ENCODE measurements at regions not wholly inside any gene's neighbourhood (a gene's known extent, or its start where the extent isn't known, plus 50 kb on each side); places are given as distances from the start of the nearest gene placed in this dataset.

DNA sequence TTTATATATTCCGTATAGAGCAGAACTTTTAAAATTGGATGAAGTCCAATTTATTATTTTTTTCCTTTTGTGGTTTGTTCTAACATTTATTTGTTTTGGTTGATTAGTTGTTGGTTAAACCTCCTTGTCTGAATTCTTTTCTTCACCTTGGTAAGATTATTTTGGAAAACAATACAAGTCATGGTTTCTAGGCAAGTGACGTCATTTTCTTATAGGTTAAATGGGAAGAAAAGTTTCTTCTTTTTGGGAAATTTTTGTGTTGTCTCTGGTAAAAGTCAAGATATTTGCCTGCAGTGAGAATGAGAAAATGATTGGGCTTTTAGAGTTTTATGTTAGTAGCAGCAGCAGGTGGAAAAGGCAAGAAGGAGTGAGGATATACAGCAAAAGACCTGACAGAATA is 197.9 kb downstream of the OTOR start:
- no peak for DNase-seq (ENCODE audit: low read depth)

DNA sequence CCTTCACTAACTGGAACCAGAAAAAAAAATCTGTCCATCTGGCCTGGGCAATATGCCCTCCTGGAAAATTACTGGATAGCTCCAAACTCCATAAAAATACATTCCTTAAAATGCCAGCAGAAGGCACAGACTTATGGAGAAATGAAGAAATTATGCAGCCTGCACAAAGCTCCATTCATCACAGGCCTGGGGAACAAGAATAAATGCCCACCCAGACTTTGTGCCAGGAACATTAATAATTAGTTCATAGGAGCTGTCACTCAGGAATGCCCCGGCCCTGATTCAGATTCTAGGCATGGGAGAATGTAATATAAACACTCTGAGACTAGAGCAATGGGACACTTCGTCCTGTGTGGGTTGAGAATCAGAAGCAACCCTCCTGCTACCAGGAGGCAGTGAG is 199.3 kb downstream of the OTOR start:
- no peak for DNase-seq (ENCODE audit: low read depth)

DNA sequence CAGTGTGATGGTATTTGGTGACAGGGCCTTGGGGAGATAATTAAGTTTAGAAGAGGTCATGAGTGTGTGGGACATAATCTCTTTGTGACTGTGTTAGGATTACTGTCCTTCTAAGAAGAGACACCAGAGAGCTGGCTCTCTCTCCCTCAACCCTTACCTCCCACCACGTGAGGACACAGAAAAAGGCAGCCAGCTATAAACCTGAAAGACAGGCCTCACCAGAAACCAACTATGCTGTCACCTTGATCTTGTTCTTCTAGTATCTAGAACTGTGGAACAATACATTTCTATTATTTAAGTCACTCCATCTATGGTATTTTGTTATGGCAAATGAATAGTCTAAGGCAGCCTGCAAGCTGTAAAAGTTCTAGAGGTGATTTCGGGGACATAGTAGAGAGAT is 203.7 kb downstream of the OTOR start:
- DNase-seq (ENCODE audit: low read depth): no peak

DNA sequence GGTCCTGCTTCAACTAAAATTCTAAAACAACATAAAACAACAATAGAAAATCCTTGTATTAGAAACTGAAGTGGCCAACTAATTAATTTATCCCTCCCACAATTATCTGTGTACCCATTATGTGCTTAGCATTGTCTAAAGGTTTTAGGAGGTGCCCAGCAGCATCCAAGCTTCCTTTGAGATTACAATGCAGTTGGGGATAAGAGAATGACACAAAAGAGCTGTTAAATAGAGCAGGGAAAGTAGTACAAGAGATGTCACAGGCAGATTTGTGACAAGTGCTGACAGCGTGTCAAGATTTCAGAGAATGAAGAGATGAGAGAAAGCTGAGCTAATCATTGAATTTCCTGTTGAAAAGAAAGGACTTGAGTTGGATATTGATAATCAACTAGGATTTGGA is 204.8 kb downstream of the OTOR start:
- no peak for DNase-seq (ENCODE audit: low read depth)

DNA sequence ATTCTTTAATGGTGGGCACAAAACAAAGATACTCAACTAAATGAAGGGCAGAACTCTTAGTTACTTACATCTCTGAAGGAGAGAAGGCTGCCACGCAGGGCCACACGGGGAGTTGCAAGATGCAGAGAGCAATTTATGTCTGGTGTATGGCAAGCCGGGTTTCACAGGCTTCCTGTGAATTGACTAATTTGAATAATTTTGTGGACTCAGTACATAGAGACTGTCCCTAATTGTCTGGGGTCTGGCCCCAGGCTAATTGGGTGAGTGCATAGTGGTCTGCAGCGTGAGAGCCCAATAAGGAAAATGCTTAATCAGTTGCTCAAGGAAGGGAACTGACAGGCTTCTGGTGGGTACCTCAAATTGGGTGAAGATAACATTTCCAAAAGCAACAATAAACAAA is 205.7 kb downstream of the OTOR start:
- no peak for DNase-seq (ENCODE audit: low read depth)

DNA sequence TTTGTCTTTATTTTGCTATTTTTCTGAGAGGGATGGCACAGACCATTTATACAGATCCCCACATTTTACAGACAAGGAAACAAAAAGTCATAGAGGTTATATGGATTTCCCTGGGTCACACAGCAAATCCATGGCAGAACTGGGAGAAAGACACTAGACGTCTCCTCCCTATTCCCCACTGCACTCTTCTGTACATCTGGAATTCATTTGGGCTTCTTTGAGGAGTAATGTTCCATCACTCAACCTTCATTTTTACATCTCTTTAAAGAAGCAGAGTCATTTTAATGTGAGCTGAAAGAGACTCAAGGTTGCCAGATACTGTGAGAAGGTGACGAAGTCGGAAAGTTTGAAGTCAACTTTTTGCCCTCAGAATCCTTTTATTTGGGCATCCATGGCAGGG is 207.3 kb downstream of the OTOR start:
- no peak for DNase-seq (ENCODE audit: low read depth)

DNA sequence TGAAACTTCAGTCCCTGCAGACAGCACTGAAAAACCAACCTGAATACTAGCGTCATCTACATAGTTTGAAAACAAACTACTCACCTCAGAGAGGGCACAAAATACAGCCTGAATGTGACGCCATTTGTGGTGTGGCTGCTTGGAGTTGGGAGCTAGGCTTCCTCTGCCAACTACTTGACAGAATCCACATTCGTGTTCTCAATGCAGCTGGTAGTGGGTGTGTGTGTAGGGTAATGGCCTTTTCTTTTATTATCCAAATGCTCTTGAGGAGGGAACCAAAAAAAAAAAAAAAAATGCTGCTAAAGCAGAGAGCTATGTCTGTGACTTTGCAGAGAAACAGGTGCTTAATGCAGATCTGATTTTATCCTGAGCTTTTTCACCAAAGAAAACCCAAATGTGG is 207.8 kb downstream of the OTOR start:
- DNase-seq (ENCODE audit: low read depth): no peak

DNA sequence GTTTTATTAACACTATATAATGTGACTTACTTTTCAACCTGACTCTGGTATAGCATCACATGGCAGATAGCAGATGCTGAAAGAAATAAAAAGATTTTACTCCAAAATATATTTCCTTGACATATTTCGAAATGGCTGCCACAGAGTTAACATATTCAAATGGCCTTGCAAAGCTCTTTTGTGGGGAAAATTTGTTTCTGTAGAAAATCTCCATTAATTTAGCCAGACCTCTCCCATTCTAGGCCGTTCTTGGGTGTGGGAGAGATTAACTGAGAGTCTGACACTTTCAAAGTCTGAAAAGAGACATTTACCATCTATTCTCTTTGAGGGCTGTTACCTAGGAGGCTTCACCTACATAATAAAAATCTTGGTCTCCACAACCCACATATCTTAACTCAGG is 217.2 kb downstream of the OTOR start:
- no peak for DNase-seq (ENCODE audit: low read depth)

DNA sequence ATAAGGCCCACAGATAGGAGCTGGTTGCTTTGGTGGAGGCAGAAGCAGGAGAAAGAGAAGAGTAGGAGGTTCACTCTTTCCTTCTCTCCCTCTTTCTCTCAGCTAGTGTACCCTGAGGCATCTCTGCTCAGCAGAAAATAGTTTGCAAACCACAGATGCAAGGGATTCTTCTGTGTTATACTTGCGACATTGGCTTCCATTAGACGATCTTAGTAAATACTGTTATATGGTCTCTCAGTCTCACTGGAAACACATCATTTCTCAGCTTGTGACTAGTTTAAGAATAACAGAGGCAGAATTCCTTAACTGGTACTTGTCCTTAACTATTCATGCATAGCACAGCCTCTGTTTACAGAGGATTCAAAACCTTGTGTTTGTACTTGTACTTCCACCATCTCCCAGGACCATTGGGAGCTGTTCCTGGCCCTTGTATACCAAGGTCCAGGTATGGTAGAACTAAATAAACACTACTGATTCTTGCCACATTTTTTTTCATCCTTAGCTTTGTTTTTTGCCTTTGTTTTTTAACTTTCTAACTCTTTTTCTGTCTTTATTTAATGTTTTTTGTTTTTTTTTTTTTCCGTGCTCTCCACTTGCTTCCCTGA is 218.2 kb downstream of the OTOR start:
- no peak for DNase-seq (ENCODE audit: low read depth)

DNA sequence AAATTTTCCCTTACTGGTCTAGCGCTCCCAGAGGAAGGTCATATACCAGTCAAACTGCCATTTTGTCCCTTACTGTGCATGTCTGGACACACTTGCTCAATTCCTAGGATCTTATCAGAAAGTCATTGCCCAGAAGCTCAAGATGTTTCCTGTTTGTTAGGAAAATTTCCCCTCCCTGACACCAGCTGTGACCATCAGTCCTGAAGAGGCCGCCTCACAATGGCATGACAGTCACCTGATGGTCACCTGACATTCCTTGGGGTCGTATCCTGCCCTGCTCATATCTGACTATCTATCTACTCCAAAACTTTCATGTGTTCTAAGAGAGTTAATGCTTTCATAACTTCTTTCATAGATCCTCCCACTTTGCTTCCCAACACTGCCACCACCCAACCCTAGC is 219.9 kb downstream of the OTOR start:
- peak; percentile 48 for DNase-seq (ENCODE audit: low read depth)

DNA sequence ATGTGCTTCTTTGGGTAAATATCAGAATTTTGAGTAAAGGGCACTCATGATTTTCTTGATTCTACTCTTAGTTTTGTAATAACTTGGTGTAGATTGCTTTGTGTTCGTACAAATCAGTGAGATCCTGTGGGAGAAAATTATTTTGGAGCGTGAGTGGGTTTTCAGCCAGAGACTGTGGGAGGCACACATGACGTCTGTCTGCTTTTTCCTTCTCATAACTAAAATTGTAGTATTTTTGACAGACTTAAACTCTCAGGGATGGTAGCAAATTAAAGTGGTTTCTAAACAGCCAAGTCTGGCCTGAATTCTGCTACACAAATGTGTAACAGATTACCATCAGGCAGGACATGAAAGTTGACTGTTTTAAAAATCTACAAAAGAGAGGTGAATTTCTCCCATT is 222.6 kb downstream of the OTOR start:
- no peak for DNase-seq (ENCODE audit: low read depth)

DNA sequence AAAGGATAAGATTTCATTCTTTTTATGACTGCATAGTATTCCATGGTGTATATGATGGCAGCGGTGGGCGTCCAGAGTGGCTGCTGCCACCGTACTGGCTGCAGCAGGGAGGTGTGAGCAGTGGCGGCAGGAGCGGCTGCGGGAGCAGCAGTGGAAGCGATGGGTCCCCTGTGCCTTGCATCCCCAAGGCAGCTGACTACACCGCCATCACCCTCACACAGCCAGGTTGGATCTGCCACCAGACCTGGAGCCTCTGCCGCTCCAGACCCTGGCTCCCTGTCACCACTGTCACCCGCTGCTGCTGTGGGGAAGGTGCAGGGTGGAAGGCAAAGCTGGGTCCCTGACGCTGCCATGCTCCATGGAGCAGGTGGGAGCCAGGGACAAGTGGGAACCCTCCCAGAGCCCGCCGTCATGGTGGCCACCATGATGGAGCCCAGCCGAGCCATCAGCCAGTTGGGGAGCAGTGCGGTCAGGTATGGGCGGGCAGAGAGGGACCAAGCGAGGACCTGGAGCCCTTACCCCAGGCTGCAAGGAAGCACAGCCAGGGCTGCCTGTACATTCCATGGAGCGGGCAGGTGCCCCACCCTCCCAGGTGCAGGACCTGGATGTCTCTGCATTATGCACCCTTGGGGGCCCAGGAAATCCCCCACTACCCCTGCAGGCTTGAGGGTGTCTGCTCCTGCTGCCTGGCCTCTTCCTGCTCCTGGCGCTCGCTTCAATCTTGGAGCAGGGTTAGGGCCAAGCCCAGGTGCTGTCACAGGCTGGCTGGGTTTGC is 226.1 kb downstream of the OTOR start:
- no peak for DNase-seq (ENCODE audit: low read depth)

DNA sequence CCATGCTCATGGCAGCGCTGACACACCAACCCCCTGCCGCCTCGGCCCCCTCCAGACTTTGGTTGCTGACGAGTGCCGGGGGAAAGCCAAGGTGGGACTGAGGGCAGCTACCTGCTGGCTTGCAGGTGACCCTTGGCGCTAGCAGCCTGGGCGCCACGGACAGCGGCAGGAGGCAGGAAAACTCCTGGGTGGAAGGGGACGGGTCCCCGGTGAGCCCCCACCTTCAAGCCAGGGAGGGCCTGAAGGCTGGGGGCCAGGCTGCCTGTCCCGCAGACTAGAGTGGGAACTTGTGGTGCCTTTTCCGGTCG is 226.7 kb downstream of the OTOR start:
- no peak for DNase-seq (ENCODE audit: low read depth)

DNA sequence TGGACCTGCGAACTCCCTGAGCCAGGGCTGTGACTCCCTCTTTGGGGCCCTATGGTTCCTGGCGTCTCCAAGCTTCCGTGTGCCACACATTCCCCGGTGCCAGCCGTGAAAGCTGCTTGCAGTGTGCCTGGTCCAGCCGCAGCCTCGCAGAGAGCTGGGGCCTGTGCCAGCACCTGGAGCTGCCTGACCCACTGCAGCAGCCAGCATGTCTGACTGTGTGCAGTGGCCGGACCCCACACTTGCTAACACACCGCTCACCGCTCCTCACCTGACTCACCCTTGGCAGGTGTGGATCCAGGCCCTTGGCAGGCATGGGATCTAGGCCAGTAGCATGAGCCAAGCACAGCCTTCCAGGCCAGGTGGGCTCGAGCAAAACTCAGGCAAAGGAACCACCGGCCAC is 227.5 kb downstream of the OTOR start:
- DNase-seq (ENCODE audit: low read depth): no peak

DNA sequence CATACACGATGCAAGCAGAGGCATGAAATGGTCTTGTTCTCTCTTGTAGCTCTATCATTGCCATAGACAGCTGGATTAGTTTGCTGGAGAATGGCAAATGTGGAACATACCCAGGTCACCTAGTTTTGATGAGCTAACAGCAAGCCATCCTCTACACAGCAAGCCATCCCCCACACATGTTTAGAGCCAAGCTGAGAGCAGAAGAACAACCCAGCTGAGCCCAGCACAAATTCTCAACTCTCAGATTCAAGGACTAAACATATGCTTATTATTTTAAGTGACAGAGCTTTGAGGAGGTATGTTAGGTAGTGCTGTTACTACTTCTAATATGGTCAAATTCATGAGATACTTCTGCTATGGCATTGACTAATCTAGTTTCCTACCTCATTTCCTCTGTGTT is 230.3 kb downstream of the OTOR start:
- no peak for DNase-seq (ENCODE audit: low read depth)

DNA sequence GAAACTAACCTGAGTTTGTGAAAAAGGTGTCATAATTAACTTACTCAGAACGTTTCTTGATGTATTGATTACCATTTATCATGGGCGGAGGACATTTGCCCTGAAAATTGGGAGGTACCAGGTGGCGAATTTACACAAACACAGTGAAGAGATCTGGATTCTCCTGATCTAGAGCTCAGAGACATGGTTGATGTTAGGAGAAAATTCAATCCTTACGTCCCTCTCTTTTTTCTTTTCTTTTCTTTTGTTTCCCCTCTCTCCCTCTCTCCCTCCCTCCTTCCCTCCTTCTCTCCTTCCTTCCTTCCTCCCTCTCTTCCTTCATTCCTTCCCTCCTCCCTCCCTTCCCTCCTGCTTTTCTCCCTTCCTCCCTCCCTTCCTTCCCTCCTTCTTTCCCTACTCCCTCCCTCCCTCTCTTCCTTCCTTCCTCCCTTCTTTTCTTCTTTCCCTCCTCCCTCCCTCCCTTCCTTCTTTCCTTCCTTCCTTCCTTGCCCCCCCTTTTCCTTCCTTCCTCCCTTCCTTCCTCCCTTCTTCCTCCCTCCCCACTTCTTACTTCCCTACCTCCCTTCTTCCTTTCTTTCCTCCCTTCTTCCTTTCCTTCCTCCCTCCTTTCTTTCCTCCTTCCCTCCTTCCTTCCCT is 234.1 kb downstream of the OTOR start:
- no peak for DNase-seq (ENCODE audit: low read depth)

DNA sequence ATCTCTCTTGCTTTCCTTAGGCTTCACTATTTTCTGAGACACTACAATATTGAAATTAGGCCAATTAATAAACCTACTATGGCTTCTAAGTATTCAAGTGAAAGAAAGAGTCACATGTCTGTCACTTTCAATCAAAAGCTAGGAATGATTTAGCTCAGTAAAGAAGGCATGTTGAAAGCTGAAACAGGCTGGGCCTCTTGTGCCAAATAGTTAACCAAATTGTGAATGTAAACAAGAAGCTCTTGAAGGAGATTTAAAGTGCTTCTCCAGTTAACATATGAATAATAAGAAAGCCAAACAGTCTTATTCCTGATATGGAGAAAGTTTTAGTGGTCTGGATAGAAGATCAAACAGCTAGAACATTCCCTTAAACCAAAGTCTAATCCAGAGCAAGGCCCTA is 236.3 kb downstream of the OTOR start:
- DNase-seq (ENCODE audit: low read depth): no peak

DNA sequence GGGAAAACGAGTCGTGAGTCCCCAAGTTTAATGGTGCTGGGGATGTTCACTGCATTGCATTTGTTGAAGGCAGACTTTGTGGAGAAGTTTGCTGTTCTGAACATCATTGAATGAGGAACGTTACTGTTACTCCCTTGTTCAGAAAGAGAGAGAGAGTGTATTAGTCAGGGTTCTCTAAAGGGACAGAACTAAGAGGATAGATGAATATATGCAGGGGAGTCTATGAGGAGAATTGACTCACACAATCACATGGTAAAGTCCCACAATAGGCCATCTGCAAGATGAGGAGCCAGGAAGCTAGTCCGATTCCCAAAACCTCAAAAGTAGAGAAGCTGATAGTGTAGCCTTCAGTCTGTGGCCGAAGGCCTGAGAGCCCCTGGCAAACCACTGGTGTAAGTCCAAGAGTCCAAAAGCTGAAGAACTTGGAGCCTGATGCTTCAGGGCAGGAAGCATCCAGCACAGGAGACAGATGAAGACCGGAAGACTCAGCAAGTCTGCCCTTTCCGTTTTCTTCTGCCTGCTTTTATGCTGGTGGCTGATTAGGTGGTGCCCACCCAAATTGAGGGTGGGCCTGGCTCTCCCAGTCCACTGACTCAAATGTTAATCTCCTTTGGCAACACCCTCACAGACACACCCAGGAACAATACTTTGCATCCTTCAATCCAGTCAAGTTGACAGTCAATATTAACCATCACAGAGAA is 223.5 kb upstream of the PCSK2 start:
- DNase-seq (ENCODE audit: low read depth): no peak

DNA sequence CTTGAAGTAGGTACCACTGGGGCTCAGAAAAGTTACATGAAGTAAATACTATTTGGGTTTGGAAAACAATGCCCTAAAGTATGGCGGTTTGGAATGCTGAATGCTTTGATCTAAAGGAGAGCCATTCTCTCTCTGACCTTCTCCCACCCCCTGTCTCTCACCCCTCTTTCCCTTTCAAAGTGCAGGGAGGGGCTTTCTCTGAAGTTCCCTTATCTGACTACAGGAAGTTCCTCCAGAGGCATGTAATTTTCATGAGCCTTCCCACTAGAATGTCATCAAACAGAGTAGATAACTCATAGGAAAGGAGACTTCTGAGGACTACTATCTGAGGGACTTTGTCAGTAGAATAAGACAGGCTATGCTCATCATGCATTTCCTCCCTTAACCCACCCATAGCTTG is 216.7 kb upstream of the PCSK2 start:
- DNase-seq (ENCODE audit: low read depth): no peak

DNA sequence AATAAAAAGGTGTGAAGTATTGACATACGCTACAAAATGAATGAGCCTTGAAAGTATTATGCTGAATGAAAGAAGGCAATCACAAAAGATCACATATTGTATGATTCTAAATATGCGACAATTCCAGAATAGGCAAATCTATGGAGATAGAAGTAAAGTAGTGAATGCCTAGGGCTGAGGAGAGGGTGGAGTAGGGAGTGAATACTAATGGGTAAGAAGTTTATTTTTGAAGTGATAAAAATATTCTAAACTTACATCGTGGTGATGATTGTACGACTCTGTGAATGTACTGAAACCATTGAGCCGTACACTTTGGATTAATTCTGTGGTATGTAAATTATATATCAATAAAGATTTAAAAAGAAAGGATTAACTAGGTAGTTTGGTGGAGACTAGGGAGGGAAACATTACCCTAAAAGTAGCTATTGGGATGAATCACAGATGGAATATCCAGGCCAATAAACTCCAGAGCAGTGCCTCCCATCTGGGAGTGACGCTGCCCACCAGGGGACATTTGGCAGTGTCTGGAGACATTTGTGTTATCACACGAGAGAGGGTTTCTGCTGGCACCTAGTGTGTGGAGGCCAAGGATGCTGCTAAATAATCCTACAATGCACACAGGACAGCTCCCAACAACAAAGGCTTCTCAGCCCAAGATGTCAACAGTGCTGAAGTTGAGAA is 214.2 kb upstream of the PCSK2 start:
- DNase-seq (ENCODE audit: low read depth): no peak

DNA sequence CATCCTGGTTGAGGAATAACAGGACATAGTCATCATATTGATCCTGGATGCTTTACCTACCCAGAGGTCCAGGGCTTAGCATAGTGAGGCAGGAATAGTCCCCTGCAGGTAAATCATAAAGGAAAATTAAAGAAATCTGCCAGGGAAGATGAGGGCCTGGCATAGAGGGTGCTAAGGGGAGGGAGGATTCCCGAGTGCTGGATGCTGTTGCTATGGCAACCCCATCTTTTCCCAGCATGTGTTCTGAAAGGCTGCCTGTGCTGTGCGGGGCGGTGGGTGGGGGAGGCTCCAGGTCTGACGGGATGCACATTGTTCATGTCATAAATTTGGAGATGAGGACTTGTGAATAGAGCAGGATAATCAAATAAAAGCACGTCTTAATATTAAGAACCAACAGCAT is 212.6 kb upstream of the PCSK2 start:
- DNase-seq (ENCODE audit: low read depth): no peak

DNA sequence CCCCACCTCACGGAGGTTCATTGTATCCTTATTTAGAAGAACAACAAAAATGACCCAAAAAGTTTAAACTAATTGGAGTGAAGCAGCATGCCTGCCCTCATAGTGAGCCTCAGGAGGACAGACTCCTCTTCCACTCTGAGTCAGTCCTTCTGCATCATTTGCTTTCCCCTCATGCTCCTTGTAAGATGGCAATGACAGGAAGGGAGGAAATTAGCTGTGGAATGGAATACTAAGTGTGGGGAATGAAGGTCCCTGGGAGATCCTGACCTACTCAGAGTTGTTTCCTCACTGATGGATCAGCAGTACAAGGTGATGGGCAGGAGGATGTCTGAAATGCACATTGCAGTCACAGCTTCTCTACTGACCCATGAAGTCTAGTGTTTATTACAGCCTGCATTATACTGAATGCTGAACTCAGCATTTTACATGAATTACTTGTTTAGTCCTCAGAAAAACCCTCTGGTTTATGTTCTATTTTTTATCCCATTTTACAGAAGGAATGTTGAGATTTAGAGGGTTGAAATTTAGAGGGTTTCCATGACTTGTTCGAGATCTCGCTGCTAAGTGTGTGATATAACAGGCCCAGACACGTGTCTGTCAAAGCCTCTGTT is 212.0 kb upstream of the PCSK2 start:
- DNase-seq (ENCODE audit: low read depth): no peak
